Natural killer cell (primary cell): ENCODE measurements at regions not wholly inside any gene's neighbourhood (a gene's known extent, or its start where the extent isn't known, plus 50 kb on each side); places are given as distances from the start of the nearest gene placed in this dataset.
"Not testable (repeated sequence)": the region's sequence is repeated elsewhere in the genome, so short reads cannot be mapped to it uniquely, and the experiment has no call there.

Source experiments
- ATAC-seq, 3 donors: fragments of 150-1000 bp in 2 of 3; fragments of 200-7000 bp in 1 of 3; cut with Tn5 transposase; 1 replicate in 1 of 3; 2 replicates in 2 of 3; pipeline ENCODE4 v1.10.0; 2021; ENCODE audit warnings: mild to moderate bottlenecking in 2 of 3, moderate library complexity in 2 of 3
- DNase-seq, 2 donors: peaks; one replicate each; pipeline versions ENCODE4 v3.0.0 to v3.0.0-alpha.2; 2013 to 2021; ENCODE audit warnings: mixed read lengths in 1 of 2
- H3K27ac ChIP-seq: one replicate; pipeline ENCODE4 v1.5.1; 2013; ENCODE audit warnings: mild to moderate bottlenecking, low read length
- H3K27me3 ChIP-seq: one replicate; pipeline ENCODE4 v1.6.1; 2013; ENCODE audit warnings: low read length; ENCODE audit not compliant: control insufficient read depth, insufficient read depth
- H3K36me3 ChIP-seq: one replicate; pipeline ENCODE4 v1.6.1; 2013; ENCODE audit warnings: low read length; ENCODE audit not compliant: control insufficient read depth, insufficient read depth
- H3K4me1 ChIP-seq: one replicate; pipeline ENCODE4 v1.6.1; 2013; ENCODE audit warnings: low read length; ENCODE audit not compliant: control insufficient read depth, insufficient read depth
- H3K4me3 ChIP-seq: one replicate; pipeline ENCODE4 v1.5.1; 2013; ENCODE audit warnings: low read length
- H3K9me3 ChIP-seq: one replicate; pipeline ENCODE4 v1.6.1; 2013; ENCODE audit warnings: low read length; ENCODE audit not compliant: control insufficient read depth, insufficient read depth
- H3K27ac Mint-ChIP-seq, 2 donors: one replicate each; pipeline ENCODE4 v1.8.0; 2022; ENCODE audit warnings: mild to moderate bottlenecking in 2 of 2, mixed read lengths in 2 of 2, moderate library complexity in 1 of 2
- H3K27me3 Mint-ChIP-seq, 2 donors: one replicate each; pipeline ENCODE4 v1.8.0; 2022; ENCODE audit warnings: low read depth in 2 of 2, mixed read lengths in 2 of 2
- H3K36me3 Mint-ChIP-seq: one replicate; pipeline ENCODE4 v1.8.0; 2022; ENCODE audit warnings: mixed read lengths
- H3K4me1 Mint-ChIP-seq, 2 donors: one replicate each; pipeline ENCODE4 v1.8.0; 2022; ENCODE audit warnings: mixed read lengths in 2 of 2
- H3K4me3 Mint-ChIP-seq: one replicate; pipeline ENCODE4 v1.8.0; 2022; ENCODE audit warnings: mild to moderate bottlenecking, moderate library complexity, mixed read lengths
- H3K9me3 Mint-ChIP-seq, 2 donors: one replicate each; pipeline ENCODE4 v1.8.0; 2022; ENCODE audit warnings: mixed read lengths in 2 of 2
- WGBS: methylation state at CpG from one replicate; pipeline ENCODE4 v1.1.7; 2013; ENCODE audit warnings: missing lambda C conversion rate; ENCODE audit not compliant: insufficient coverage; 5-methylcytosine and 5-hydroxymethylcytosine counted together
- intact Hi-C: fragments of 100-400 bp; cut with micrococcal nuclease; formaldehyde crosslinking; loops from one replicate; pipeline ENCODE4 v1.14.2; 2022
- TF ChIP-seq, protein P1 (sequence below): fragments of 200-600 bp; IDR thresholded peaks from one replicate; pipeline ENCODE4 v1.8.0; 2022; ENCODE audit warnings: antibody characterized with exemption

DNA sequence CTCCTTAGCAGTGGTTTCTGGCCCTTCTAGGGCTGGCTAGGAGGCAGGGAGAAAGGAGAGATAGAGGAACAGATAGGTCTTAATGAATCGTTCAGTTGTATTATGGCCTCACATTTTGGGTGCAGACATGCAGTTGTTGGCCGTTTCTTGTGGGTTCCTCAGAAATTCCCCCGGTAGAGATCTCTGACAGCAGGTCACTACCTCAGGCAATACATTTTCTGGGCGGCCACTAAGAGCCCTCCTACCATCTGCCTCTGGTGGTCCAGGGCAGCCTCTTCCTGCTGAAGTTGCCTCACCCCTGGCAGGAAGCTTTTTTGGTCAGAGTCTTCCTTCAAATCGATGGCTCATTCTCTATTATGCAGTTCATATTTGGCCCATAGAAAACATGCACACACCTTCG, 266.1 kb downstream of the SV2B start:
- intact Hi-C loops: no loop called here
- Mint-ChIP-seq H3K4me3 (no peak overlapping the region), H3K9me3 (peaks cover 2 to 4% of the 10 kb centered on the region in 2 donors), H3K4me1 (peaks cover 21% of the 10 kb centered on the region in 2 donors), H3K36me3 (peaks cover 16% of the 10 kb centered on the region), H3K27me3 (peaks cover 11 to 46% of the 10 kb centered on the region in 2 donors), H3K27ac (no peak overlapping the region)
- Histone ChIP-seq H3K9me3 (peaks cover 6% of the 10 kb centered on the region), H3K4me3 (no peak overlapping the region), H3K27ac (no peak overlapping the region), H3K4me1 (peaks cover 16% of the 10 kb centered on the region), H3K36me3 (no peaks in the 10 kb centered on the region), H3K27me3 (peaks cover 9% of the 10 kb centered on the region)
- TF ChIP-seq, protein P1, sequence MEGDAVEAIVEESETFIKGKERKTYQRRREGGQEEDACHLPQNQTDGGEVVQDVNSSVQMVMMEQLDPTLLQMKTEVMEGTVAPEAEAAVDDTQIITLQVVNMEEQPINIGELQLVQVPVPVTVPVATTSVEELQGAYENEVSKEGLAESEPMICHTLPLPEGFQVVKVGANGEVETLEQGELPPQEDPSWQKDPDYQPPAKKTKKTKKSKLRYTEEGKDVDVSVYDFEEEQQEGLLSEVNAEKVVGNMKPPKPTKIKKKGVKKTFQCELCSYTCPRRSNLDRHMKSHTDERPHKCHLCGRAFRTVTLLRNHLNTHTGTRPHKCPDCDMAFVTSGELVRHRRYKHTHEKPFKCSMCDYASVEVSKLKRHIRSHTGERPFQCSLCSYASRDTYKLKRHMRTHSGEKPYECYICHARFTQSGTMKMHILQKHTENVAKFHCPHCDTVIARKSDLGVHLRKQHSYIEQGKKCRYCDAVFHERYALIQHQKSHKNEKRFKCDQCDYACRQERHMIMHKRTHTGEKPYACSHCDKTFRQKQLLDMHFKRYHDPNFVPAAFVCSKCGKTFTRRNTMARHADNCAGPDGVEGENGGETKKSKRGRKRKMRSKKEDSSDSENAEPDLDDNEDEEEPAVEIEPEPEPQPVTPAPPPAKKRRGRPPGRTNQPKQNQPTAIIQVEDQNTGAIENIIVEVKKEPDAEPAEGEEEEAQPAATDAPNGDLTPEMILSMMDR: no peak
- DNase-seq: no peak
- 44% methylated on average over 6 of the region's 6 CpGs for WGBS
- no peak for ATAC-seq

DNA sequence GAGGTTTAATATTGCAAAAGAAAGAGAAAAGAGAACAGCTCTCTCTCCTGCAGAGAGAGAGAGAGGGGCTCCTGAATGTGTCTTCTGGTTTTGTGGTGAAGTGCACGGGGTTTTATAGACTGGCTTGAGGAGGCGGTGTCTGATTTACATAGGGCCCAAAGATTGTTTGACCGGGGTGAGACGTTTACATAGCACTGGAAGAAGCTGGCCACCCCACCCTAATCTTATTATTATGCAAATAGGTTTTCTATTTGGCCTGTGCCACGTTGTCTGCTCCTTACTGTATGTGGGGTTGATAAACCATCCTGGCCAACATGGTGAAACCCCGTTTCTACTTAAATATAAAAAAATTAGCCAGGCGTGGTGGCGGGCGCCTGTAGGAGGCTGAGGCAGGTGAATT, 268.6 kb downstream of the SV2B start:
- H3K9me3 Mint-ChIP-seq: peaks cover 3 to 4% of the 10 kb centered on the region in 2 donors
- H3K27me3 ChIP-seq: peaks cover 3% of the 10 kb centered on the region
- peaks cover 19 to 52% of the 10 kb centered on the region in 2 donors for H3K27me3 Mint-ChIP-seq
- H3K36me3 Mint-ChIP-seq: peaks cover 22% of the 10 kb centered on the region
- peaks cover 6% of the 10 kb centered on the region for H3K9me3 ChIP-seq
- DNase-seq (no peak), ATAC-seq (no peak)
- TF ChIP-seq, protein P1: no peak
- intact Hi-C loops: no loop called here
- no peak overlapping the region for H3K4me3 ChIP-seq
- H3K4me3 Mint-ChIP-seq: no peak overlapping the region
- H3K4me1 Mint-ChIP-seq: peaks cover 23 to 32% of the 10 kb centered on the region in 2 donors
- H3K27ac Mint-ChIP-seq: no peak overlapping the region
- no peak overlapping the region for H3K27ac ChIP-seq
- H3K36me3 ChIP-seq: no peaks in the 10 kb centered on the region
- peaks cover 16% of the 10 kb centered on the region for H3K4me1 ChIP-seq
- 84% methylated on average over 6 of the region's 9 CpGs for WGBS

DNA sequence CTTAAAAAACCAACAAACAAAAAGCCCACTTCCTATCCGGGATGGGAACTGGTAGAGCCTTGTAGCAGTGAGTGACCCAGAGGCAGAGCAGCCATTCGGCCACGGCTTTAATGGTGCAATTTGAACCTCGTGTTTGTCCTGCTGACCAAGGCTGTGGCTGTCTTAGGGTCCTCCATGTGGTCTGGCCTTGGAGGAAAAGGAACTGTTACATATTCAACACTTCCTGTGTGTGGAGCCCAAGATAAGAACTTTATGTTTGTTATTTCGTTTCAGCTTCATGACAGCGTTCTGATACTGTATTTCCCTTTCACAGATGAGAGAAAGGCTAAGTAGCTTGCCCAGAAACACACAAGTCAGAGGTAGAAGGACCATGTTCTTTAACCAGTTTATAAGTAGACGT, 269.8 kb downstream of the SV2B start:
- WGBS: 9% methylated on average over 7 of the region's 7 CpGs
- intact Hi-C loops: no loop called here
- Histone ChIP-seq H3K36me3 (no peaks in the 10 kb centered on the region), H3K9me3 (peaks cover 6% of the 10 kb centered on the region), H3K4me3 (no peak overlapping the region), H3K4me1 (peaks cover 16% of the 10 kb centered on the region), H3K27ac (no peak overlapping the region), H3K27me3 (peaks cover 2% of the 10 kb centered on the region)
- ATAC-seq: peak in 2 of 3 donors; percentile 65 to 78
- Mint-ChIP-seq H3K36me3 (peaks cover 18% of the 10 kb centered on the region), H3K4me3 (peak overlapping the region; percentile 50), H3K27me3 (peaks cover 29 to 55% of the 10 kb centered on the region in 2 donors), H3K9me3 (peaks cover 3 to 4% of the 10 kb centered on the region in 2 donors), H3K4me1 (peaks cover 23 to 32% of the 10 kb centered on the region in 2 donors), H3K27ac (peak overlapping the region; percentile 63)
- DNase-seq: peak in 1 of 2 donors; percentile 11
- TF ChIP-seq, protein P1: no peak

DNA sequence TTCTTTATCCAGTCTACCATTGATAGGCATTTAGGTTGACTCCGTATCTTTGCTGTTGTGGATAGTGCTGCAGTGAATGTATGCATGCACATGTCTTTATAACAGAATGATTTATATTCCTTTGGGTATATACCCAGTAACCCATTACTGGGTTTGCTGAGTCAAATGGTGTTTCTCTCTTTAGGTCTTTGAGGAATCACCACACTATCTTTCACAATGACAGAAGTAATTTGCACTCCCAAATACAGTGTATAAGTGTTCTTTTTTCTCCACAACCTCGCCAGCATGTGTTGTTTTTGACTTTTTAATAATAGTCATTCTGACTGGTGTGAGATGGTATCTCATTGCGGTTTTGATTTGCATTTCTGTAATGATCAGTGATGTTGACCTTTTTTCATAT, 271.3 kb downstream of the SV2B start:
- ATAC-seq, H3K36me3 ChIP-seq, H3K4me3 ChIP-seq, H3K27me3 ChIP-seq, DNase-seq, H3K27ac ChIP-seq, H3K27ac Mint-ChIP-seq, H3K9me3 ChIP-seq, intact Hi-C loops, H3K36me3 Mint-ChIP-seq, H3K9me3 Mint-ChIP-seq: not testable (repeated sequence)
- WGBS: 82% methylated on average over 1 of the region's 3 CpGs
- Mint-ChIP-seq H3K4me1 (peaks cover 23 to 32% of the 10 kb centered on the region in 2 donors), H3K4me3 (peak overlapping the region; percentile 32), H3K27me3 (peaks cover 34 to 43% of the 10 kb centered on the region in 2 donors)
- peaks cover 16% of the 10 kb centered on the region for H3K4me1 ChIP-seq
